Medulla oblongata (tissue), 1 donor: ENCODE measurements at regions not wholly inside any gene's neighbourhood (a gene's known extent, or its start where the extent isn't known, plus 50 kb on each side); places are given as distances from the start of the nearest gene placed in this dataset.
"Not testable (repeated sequence)": the region's sequence is repeated elsewhere in the genome, so short reads cannot be mapped to it uniquely, and the experiment has no call there.

Source experiments
- DNase-seq: peaks from one replicate; pipeline ENCODE4 v3.0.0-alpha.2; 2015; ENCODE audit errors: extremely low spot score

GRCh38 chr5:4555725-4556285 is 584.3 kb upstream of the ADAMTS16 start:
- DNase-seq = no peak

GRCh38 chr5:4561403-4561802 is 578.7 kb upstream of the ADAMTS16 start:
- no peak for DNase-seq

GRCh38 chr5:4563400-4563799 is 576.7 kb upstream of the ADAMTS16 start:
- no peak for DNase-seq

GRCh38 chr5:4570047-4570995 is 569.8 kb upstream of the ADAMTS16 start:
- DNase-seq = no peak

GRCh38 chr5:4571248-4571948 is 568.7 kb upstream of the ADAMTS16 start:
- no peak for DNase-seq

- DNase-seq = no peak
Observed at GRCh38 chr5:4572311-4573100, 567.6 kb upstream of the ADAMTS16 start.

- no peak for DNase-seq
Observed at GRCh38 chr5:4575608-4576007, 564.5 kb upstream of the ADAMTS16 start.

- no peak for DNase-seq
Observed at GRCh38 chr5:4576161-4576748, 563.9 kb upstream of the ADAMTS16 start.

- DNase-seq = no peak
Observed at GRCh38 chr5:4576908-4577307, 563.2 kb upstream of the ADAMTS16 start.

- no peak for DNase-seq
Observed at GRCh38 chr5:4579679-4580078, 560.5 kb upstream of the ADAMTS16 start.

- DNase-seq = no peak
Observed at GRCh38 chr5:4580772-4581171, 559.4 kb upstream of the ADAMTS16 start.

- DNase-seq = no peak
Observed at GRCh38 chr5:4581289-4581688, 558.8 kb upstream of the ADAMTS16 start.

- DNase-seq = no peak
Observed at GRCh38 chr5:4584982-4585381, 555.1 kb upstream of the ADAMTS16 start.

- no peak for DNase-seq
Observed at GRCh38 chr5:4613440-4613839, 526.7 kb upstream of the ADAMTS16 start.

- no peak for DNase-seq
Observed at GRCh38 chr5:4614088-4614487, 526.0 kb upstream of the ADAMTS16 start.

GRCh38 chr5:4615369-4615768 is 524.8 kb upstream of the ADAMTS16 start:
- DNase-seq = not testable (repeated sequence)

GRCh38 chr5:4625206-4625896 is 514.8 kb upstream of the ADAMTS16 start:
- DNase-seq = no peak

- no peak for DNase-seq
Observed at GRCh38 chr5:4627131-4627530, 513.0 kb upstream of the ADAMTS16 start.

GRCh38 chr5:4627929-4628328 is 512.2 kb upstream of the ADAMTS16 start:
- DNase-seq = no peak

GRCh38 chr5:4628645-4629385 is 511.3 kb upstream of the ADAMTS16 start:
- no peak for DNase-seq
